Gastrocnemius medialis (tissue), 4 donors: ENCODE measurements at regions not wholly inside any gene's neighbourhood (a gene's known extent, or its start where the extent isn't known, plus 50 kb on each side); places are given as distances from the start of the nearest gene placed in this dataset.

Experiments
- CTCF ChIP-seq, 5 experiments: fragments of 450-650 bp in 3 of 5; fragments of 200-600 bp in 2 of 5; sonication (generic) in 2 of 5; IDR thresholded peaks in 4 of 5; conservative IDR thresholded peaks in 1 of 5; 1 replicate in 4 of 5; 2 replicates in 1 of 5; pipeline ENCODE4 v1.5.1; 2016 to 2019; ENCODE audit warnings: antibody characterized with exemption in 5 of 5, mild to moderate bottlenecking in 3 of 5, moderate library complexity in 3 of 5
- POLR2A ChIP-seq, 2 donors: fragments of 450-650 bp; IDR thresholded peaks; one replicate each; pipeline ENCODE4 v1.6.1; 2017; ENCODE audit warnings: antibody characterized with exemption in 2 of 2, mild to moderate bottlenecking in 2 of 2, moderate library complexity in 2 of 2

- TF ChIP-seq CTCF (IDR thresholded peaks at IDR 0.05 in 4 of 5, conservative IDR thresholded peaks at IDR 0.05 in 1 of 5) (no peak), POLR2A (IDR thresholded peaks at IDR 0.05) (no peak)
These were observed 223.9 kb upstream of the TRPC4 start for GRCh38 chr13:38093425-38093824.
